Right atrium auricular region (tissue), 2 donors: ENCODE measurements at regions not wholly inside any gene's neighbourhood (a gene's known extent, or its start where the extent isn't known, plus 50 kb on each side); places are given as distances from the start of the nearest gene placed in this dataset.

Experiments used
- DNase-seq: peaks from one replicate; pipeline ENCODE4 v3.0.0-alpha.2; 2019; ENCODE audit warnings: low spot score
- H3K27ac ChIP-seq, 2 donors: fragments of 200-600 bp; sonication (generic); 1 replicate in 1 of 2; 2 replicates in 1 of 2; pipeline ENCODE4 v1.5.1; 2016 to 2019
- H3K27me3 ChIP-seq, 2 donors: fragments of 200-600 bp; sonication (generic); one replicate each; pipeline versions ENCODE4 v1.5.1 to v1.6.0; 2017 to 2019
- H3K36me3 ChIP-seq: fragments of 200-600 bp; sonication (generic); one replicate; pipeline ENCODE4 v1.5.1; 2016
- H3K4me1 ChIP-seq, 2 donors: fragments of 200-600 bp; sonication (generic); one replicate each; pipeline versions ENCODE4 v1.5.1 to v1.6.0; 2017 to 2019
- H3K4me3 ChIP-seq, 2 donors: fragments of 200-600 bp; sonication (generic); 1 replicate in 1 of 2; 2 replicates in 1 of 2; pipeline ENCODE4 v1.5.1; 2017 to 2019; ENCODE audit warnings: mild to moderate bottlenecking in 1 of 2, moderate library complexity in 1 of 2
- H3K9me3 ChIP-seq, 2 donors: fragments of 200-600 bp; sonication (generic); one replicate each; pipeline ENCODE4 v1.5.1; 2019
- TF ChIP-seq, protein P1 (sequence below), 2 donors: fragments of 200-600 bp; sonication (generic); IDR thresholded peaks; one replicate each; pipeline ENCODE4 v1.5.1; 2019; ENCODE audit warnings: antibody characterized with exemption in 2 of 2

DNA sequence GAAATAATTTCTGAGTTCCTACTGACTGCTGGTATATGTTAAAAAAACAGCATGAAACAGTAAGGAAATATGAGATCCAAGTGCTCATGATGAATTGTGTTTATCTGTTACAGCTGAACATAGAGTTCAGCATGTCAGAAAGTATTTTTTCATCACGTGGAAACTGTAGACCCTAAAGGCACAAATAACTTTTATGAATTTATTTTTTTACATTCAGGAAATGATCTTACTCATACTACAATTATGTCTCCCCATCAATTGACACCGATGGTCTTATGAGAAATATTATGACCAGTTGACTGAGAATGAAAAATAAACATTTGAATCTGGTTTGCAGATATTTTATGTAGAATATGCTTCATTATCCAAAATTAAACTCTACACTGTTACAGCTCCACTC is 283.1 kb upstream of the SPANXN4 start:
- H3K4me1 ChIP-seq: no peaks in the 10 kb centered on the region
- H3K27ac ChIP-seq: no peak overlapping the region
- TF ChIP-seq, protein P1, sequence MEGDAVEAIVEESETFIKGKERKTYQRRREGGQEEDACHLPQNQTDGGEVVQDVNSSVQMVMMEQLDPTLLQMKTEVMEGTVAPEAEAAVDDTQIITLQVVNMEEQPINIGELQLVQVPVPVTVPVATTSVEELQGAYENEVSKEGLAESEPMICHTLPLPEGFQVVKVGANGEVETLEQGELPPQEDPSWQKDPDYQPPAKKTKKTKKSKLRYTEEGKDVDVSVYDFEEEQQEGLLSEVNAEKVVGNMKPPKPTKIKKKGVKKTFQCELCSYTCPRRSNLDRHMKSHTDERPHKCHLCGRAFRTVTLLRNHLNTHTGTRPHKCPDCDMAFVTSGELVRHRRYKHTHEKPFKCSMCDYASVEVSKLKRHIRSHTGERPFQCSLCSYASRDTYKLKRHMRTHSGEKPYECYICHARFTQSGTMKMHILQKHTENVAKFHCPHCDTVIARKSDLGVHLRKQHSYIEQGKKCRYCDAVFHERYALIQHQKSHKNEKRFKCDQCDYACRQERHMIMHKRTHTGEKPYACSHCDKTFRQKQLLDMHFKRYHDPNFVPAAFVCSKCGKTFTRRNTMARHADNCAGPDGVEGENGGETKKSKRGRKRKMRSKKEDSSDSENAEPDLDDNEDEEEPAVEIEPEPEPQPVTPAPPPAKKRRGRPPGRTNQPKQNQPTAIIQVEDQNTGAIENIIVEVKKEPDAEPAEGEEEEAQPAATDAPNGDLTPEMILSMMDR (IDR thresholded peaks at IDR 0.05): no peak
- no peak for DNase-seq
- no peaks in the 10 kb centered on the region for H3K36me3 ChIP-seq
- no peak overlapping the region for H3K4me3 ChIP-seq
- H3K9me3 ChIP-seq: no peaks in the 10 kb centered on the region
- no peaks in the 10 kb centered on the region for H3K27me3 ChIP-seq

DNA sequence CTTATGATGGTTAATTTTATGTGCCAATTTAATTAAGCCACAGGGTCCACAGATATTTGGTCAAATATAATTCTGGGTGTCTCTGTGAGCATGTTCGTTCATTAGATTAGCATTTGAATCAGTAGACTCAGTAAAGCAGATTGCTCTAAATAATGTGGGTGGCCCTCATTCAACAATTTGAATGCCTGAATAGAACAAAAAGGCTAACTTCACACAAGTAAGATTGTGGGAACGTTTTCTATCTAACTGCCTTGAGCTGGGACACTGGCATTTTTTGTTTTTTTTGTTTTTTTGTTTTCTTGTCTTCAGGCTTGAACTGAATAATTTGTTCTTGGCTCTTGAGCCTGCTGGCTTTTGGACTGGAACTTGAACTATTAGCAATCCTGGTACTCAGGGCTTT is 292.4 kb upstream of the SPANXN4 start:
- Histone ChIP-seq H3K27me3 (no peaks in the 10 kb centered on the region), H3K4me3 (no peak overlapping the region), H3K4me1 (no peaks in the 10 kb centered on the region), H3K27ac (no peak overlapping the region), H3K9me3 (no peaks in the 10 kb centered on the region), H3K36me3 (no peaks in the 10 kb centered on the region)
- DNase-seq: no peak
- TF ChIP-seq, protein P1 (IDR thresholded peaks at IDR 0.05): no peak

DNA sequence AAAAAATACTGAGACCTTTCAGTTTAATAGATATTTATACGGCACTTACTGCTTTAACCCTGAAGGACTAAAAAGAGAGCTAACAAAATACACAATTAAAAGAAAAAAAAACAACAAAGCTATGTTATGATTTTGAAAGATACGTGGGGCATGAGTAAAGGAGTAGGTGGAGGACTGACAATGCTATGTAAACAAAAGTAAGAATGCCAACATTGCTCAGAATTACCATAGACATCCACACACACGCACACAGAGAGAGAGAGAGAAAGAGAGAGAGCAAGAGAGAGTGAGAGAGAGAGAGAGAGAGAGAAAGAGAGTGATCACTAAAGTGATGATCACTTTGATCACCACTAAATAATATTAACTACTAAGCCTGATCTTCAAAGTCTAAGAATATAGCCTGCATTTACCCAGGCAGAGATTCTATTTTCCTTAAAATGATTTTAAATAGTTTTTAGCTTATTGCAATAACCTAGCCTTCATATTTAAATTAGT is 313.9 kb upstream of the SPANXN4 start:
- no peak overlapping the region for H3K4me3 ChIP-seq
- H3K9me3 ChIP-seq: no peaks in the 10 kb centered on the region
- TF ChIP-seq, protein P1 (IDR thresholded peaks at IDR 0.05): no peak
- no peaks in the 10 kb centered on the region for H3K4me1 ChIP-seq
- no peak overlapping the region for H3K27ac ChIP-seq
- H3K36me3 ChIP-seq: no peaks in the 10 kb centered on the region
- no peak for DNase-seq
- no peaks in the 10 kb centered on the region for H3K27me3 ChIP-seq

DNA sequence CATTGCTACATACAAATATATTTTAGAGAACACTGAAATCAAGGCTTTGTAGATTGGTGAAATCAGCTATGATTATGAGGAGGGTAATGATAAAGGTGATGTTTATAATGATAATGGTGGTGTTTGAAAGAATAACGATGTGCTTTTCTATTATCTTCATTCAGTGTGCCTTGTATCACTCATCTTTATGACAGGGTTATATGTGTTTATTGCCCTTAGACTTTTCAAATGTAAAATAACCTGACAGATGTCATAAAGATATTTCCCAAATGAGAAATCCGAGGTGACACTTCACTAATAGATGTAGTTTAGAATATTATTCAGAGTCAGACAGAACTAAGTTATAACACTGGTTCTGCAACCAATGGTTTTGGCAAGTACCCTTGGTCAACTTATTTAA is 323.0 kb upstream of the SPANXN4 start:
- TF ChIP-seq, protein P1 (IDR thresholded peaks at IDR 0.05): no peak
- no peak for DNase-seq
- H3K4me1 ChIP-seq: no peaks in the 10 kb centered on the region
- H3K9me3 ChIP-seq: no peaks in the 10 kb centered on the region
- H3K27me3 ChIP-seq: no peaks in the 10 kb centered on the region
- no peak overlapping the region for H3K27ac ChIP-seq
- no peaks in the 10 kb centered on the region for H3K36me3 ChIP-seq
- no peak overlapping the region for H3K4me3 ChIP-seq

DNA sequence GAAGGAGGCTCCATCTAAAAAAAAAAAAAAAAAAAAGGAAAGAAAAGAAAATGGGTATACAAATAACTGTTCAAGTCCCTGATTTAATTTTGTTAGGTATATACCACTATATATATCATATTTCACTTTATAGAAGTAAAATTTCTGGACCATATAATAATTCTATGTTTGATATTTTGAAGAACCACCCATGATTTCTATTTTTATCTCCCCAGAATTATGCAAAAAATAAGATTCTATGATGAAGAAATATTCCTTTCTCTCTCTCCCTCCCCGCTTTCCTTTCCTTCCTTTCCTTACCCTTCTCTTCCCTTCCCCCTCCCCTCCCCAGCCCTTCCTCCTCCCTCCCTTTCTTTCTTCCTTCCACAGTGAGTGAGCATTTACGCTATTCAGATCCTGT is 337.5 kb upstream of the SPANXN4 start:
- H3K4me1 ChIP-seq: no peaks in the 10 kb centered on the region
- no peak for DNase-seq
- H3K4me3 ChIP-seq: no peak overlapping the region
- no peaks in the 10 kb centered on the region for H3K36me3 ChIP-seq
- H3K27ac ChIP-seq: no peak overlapping the region
- TF ChIP-seq, protein P1 (IDR thresholded peaks at IDR 0.05): no peak
- no peaks in the 10 kb centered on the region for H3K27me3 ChIP-seq
- no peaks in the 10 kb centered on the region for H3K9me3 ChIP-seq

DNA sequence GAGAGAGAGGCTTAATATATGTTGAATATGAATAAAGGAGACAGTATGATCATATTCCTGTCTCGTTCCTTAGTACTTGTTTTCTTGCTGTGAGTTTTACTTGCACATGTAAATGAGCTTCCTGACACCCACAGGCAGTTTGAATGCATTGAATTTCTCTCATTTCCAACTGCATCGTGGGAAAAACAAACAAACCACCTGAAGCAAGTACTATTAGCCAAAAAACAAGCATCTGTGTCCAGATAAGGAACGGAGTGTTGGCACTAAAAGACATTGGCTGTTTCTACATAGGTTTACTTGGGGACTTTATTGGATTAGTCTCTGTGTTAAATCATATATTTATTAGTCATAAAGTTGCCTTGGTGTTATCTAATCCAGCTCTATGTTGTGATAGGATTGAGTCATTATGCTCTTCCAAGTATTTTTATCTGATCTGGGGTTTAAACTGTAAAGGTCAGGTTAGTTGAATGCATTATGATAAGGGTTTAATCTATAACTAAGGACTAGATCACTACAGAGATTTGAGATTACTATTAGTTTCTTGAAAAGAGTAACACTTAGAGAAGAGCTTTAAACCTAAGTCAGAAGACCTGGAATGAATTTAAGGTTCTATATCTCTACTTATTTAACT is 339.0 kb upstream of the SPANXN4 start:
- H3K36me3 ChIP-seq: no peaks in the 10 kb centered on the region
- H3K27ac ChIP-seq: no peak overlapping the region
- no peaks in the 10 kb centered on the region for H3K4me1 ChIP-seq
- no peak for DNase-seq
- no peaks in the 10 kb centered on the region for H3K27me3 ChIP-seq
- TF ChIP-seq, protein P1 (IDR thresholded peaks at IDR 0.05): no peak
- no peak overlapping the region for H3K4me3 ChIP-seq
- H3K9me3 ChIP-seq: no peaks in the 10 kb centered on the region
